Small intestine (tissue), 7 donors: ENCODE measurements at regions not wholly inside any gene's neighbourhood (a gene's known extent, or its start where the extent isn't known, plus 50 kb on each side); places are given as distances from the start of the nearest gene placed in this dataset.
A peak's percentile ranks its signal among the peaks of the same experiment; 100 is the strongest.

Experiments used
- DNase-seq, 2 donors: peaks; one replicate each; pipeline versions ENCODE4 v3.0.0 to v3.0.0-alpha.2; 2013
- FAIRE-seq: peaks from 2 replicates; lab custom pipeline; 2012; peaks lifted over from hg19 to GRCh38; lab: Jason Lieb, UNC
- H3K27ac ChIP-seq, 3 donors: one replicate each; pipeline ENCODE4 v1.5.1; 2013; ENCODE audit warnings: low read length in 2 of 3, mild to moderate bottlenecking in 2 of 3, control low read depth in 1 of 3, inconsistent platforms in 1 of 3, low read depth in 1 of 3, moderate library complexity in 1 of 3
- H3K27me3 ChIP-seq, 3 donors: one replicate each; pipeline ENCODE4 v1.6.1; 2013; ENCODE audit warnings: low read length in 3 of 3, inconsistent platforms in 1 of 3; ENCODE audit not compliant: control insufficient read depth in 3 of 3, insufficient read depth in 3 of 3
- H3K36me3 ChIP-seq, 3 donors: one replicate each; pipeline ENCODE4 v1.6.1; 2013; ENCODE audit warnings: low read length in 3 of 3, inconsistent platforms in 1 of 3, low read depth in 1 of 3, mild to moderate bottlenecking in 1 of 3, moderate library complexity in 1 of 3; ENCODE audit not compliant: control insufficient read depth in 3 of 3, insufficient read depth in 2 of 3
- H3K4me1 ChIP-seq, 3 donors: one replicate each; pipeline ENCODE4 v1.6.1; 2013; ENCODE audit warnings: low read length in 2 of 3, inconsistent platforms in 1 of 3, low read depth in 1 of 3, mild to moderate bottlenecking in 1 of 3, moderate library complexity in 1 of 3; ENCODE audit not compliant: control insufficient read depth in 3 of 3, insufficient read depth in 2 of 3
- H3K4me3 ChIP-seq, 3 donors: one replicate each; pipeline ENCODE4 v1.5.1; 2013; ENCODE audit warnings: low read length in 3 of 3, control low read depth in 1 of 3, inconsistent platforms in 1 of 3, low read depth in 1 of 3, mild to moderate bottlenecking in 1 of 3, moderate library complexity in 1 of 3
- H3K9me3 ChIP-seq, 2 donors: one replicate each; pipeline ENCODE4 v1.6.1; 2013; ENCODE audit warnings: low read depth in 1 of 2, low read length in 1 of 2; ENCODE audit not compliant: control insufficient read depth in 2 of 2, insufficient read depth in 1 of 2
- WGBS, 3 donors: extraction: QIAGEN DNeasy Blood & Tissue Kit; methylation state at CpG; one replicate each; pipeline ENCODE4 v1.1.7; 2013; 5-methylcytosine and 5-hydroxymethylcytosine counted together
- donor health status: healthy with polysubstance abuse.
- donor health status: control.
- donor health status: control.
- donor health status: Bipolar disorder and iron deficiency.
- donor health status: healthy.

- DNase-seq (no peak), FAIRE-seq (no peak)
- Histone ChIP-seq H3K27ac (no peak overlapping the region), H3K9me3 (peaks cover 0 to 7% of the 10 kb centered on the region in 2 donors), H3K27me3 (no peaks in the 10 kb centered on the region), H3K36me3 (no peaks in the 10 kb centered on the region), H3K4me3 (no peak overlapping the region), H3K4me1 (peaks cover 0 to 5% (median 0%) of the 10 kb centered on the region in 3 donors)
- WGBS, 3 donors = 79 to 89% (median 85%) methylated on average over 9 to 12 of the region's 12 CpGs
Measured at GRCh38 chr10:69712342-69712741, 82.3 kb downstream of the FAM241B start.

- Histone ChIP-seq H3K4me3 (no peak overlapping the region), H3K9me3 (no peaks in the 10 kb centered on the region), H3K36me3 (no peaks in the 10 kb centered on the region), H3K27me3 (no peaks in the 10 kb centered on the region), H3K27ac (no peak overlapping the region), H3K4me1 (peaks cover 0 to 5% (median 0%) of the 10 kb centered on the region in 3 donors)
- no peak for DNase-seq
- no peak for FAIRE-seq
- 88 to 94% (median 88%) methylated on average over 4 of the region's 4 CpGs for WGBS, 3 donors
Measured at GRCh38 chr10:69714572-69714971, 84.5 kb downstream of the FAM241B start.

- no peak for FAIRE-seq
- no peak overlapping the region for H3K4me3 ChIP-seq
- H3K9me3 ChIP-seq = no peaks in the 10 kb centered on the region
- 75 to 80% (median 75%) methylated on average over 11 of the region's 11 CpGs for WGBS, 3 donors
- no peaks in the 10 kb centered on the region for H3K27me3 ChIP-seq
- H3K36me3 ChIP-seq = no peaks in the 10 kb centered on the region
- no peak overlapping the region for H3K27ac ChIP-seq
- no peaks in the 10 kb centered on the region for H3K4me1 ChIP-seq
- DNase-seq = no peak
Measured at GRCh38 chr10:69715156-69715898, 85.3 kb downstream of the FAM241B start.

- Histone ChIP-seq H3K27me3 (no peaks in the 10 kb centered on the region), H3K4me3 (no peak overlapping the region), H3K4me1 (no peaks in the 10 kb centered on the region), H3K9me3 (peaks cover 0 to under 1% of the 10 kb centered on the region in 2 donors), H3K36me3 (no peaks in the 10 kb centered on the region), H3K27ac (no peak overlapping the region)
- DNase-seq = no peak
- 78 to 88% (median 87%) methylated on average over 13 of the region's 13 CpGs for WGBS, 3 donors
- no peak for FAIRE-seq
Measured at GRCh38 chr10:69715899-69716606, 85.7 kb upstream of the COL13A1 start.

- no peak for FAIRE-seq
- H3K9me3 ChIP-seq = peaks cover 0 to 8% of the 10 kb centered on the region in 2 donors
- 51 to 62% (median 53%) methylated on average over 19 of the region's 19 CpGs for WGBS, 3 donors
- peak; percentile 69 to 72 for DNase-seq
- H3K4me3 ChIP-seq = no peak overlapping the region
- H3K27me3 ChIP-seq = no peaks in the 10 kb centered on the region
- H3K36me3 ChIP-seq = no peaks in the 10 kb centered on the region
- no peak overlapping the region for H3K27ac ChIP-seq
- no peaks in the 10 kb centered on the region for H3K4me1 ChIP-seq
Measured at GRCh38 chr10:69716711-69717560, 84.8 kb upstream of the COL13A1 start.

GRCh38 chr10:69718951-69719350, 82.8 kb upstream of the COL13A1 start:
- Histone ChIP-seq H3K9me3 (peaks cover 0 to 8% of the 10 kb centered on the region in 2 donors), H3K4me3 (no peak overlapping the region), H3K4me1 (no peaks in the 10 kb centered on the region), H3K36me3 (no peaks in the 10 kb centered on the region), H3K27me3 (peaks cover 0 to 2% (median under 1%) of the 10 kb centered on the region in 3 donors), H3K27ac (no peak overlapping the region)
- 74 to 81% (median 77%) methylated on average over 4 of the region's 4 CpGs for WGBS, 3 donors
- no peak for DNase-seq
- no peak for FAIRE-seq

GRCh38 chr10:69721690-69722310, 79.9 kb upstream of the COL13A1 start:
- no peak overlapping the region for H3K27ac ChIP-seq
- no peak for FAIRE-seq
- no peaks in the 10 kb centered on the region for H3K4me1 ChIP-seq
- DNase-seq = no peak
- no peaks in the 10 kb centered on the region for H3K36me3 ChIP-seq
- no peak overlapping the region for H3K4me3 ChIP-seq
- H3K9me3 ChIP-seq = peaks cover 0 to 8% of the 10 kb centered on the region in 2 donors
- 55 to 71% (median 69%) methylated on average over 9 to 10 of the region's 10 CpGs for WGBS, 3 donors
- H3K27me3 ChIP-seq = peaks cover 0 to 10% (median 2%) of the 10 kb centered on the region in 3 donors

GRCh38 chr10:69723653-69724052, 78.1 kb upstream of the COL13A1 start:
- Histone ChIP-seq H3K36me3 (no peaks in the 10 kb centered on the region), H3K4me1 (no peaks in the 10 kb centered on the region), H3K4me3 (no peak overlapping the region), H3K9me3 (peaks cover 0 to 8% of the 10 kb centered on the region in 2 donors), H3K27me3 (peaks cover 0 to 10% (median 2%) of the 10 kb centered on the region in 3 donors), H3K27ac (no peak overlapping the region)
- FAIRE-seq = no peak
- DNase-seq = no peak
- WGBS, 3 donors = 50 to 74% (median 55%) methylated on average over 1 of the region's 1 CpG
